ENCODE measurements at regions not wholly inside any gene's neighbourhood (a gene's known extent, or its start where the extent isn't known, plus 50 kb on each side); places are given as distances from the start of the nearest gene placed in this dataset.

GRCh38 chr12:126772171-126772864, 1494.7 kb upstream of the TMEM132C start:
- peak; percentile 17 for DNase-seq (ENCODE audit: low read depth)

DNA sequence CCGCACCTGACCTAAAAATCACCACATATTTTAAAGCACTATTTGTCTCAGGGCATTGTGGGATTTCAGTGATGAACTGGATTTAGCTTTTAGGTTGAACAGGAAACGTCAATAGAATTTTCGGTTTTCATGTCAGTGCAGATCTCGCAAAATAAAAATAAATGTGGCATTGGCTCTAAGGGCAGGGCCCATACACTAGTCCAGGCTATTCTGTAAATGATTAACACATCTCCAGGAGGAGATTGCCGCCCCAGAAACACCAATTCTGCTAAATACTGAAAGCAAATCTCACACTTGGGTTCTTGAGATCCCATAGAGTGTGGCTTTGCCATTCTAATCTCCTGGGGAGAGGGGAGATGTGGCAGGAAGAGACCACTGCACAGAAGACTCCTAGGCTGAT, 1494.0 kb upstream of the TMEM132C start:
- DNase-seq (ENCODE audit: low read depth) = no peak

DNA sequence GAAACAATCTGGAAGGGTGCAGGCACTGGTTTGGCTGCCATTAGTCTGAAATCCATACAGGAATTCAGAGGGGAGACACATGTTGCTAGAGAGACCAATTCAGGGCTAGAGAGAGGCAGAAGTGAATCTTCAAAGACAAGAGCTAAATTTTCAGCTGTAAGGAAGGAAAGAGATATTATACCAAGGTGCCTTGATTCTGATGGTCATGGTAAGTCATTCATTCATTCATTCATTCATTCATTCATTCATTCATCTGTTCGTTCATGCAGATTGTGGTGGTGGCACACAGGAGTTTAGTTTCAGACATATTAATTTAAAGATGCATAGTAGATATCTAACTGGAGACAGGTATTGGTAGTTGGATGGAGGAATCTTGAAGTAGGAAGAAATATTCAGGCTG, 1493.5 kb upstream of the TMEM132C start:
- no peak for DNase-seq (ENCODE audit: low read depth)

GRCh38 chr12:126776026-126776655, 1490.8 kb upstream of the TMEM132C start:
- DNase-seq (ENCODE audit: low read depth) = no peak

DNA sequence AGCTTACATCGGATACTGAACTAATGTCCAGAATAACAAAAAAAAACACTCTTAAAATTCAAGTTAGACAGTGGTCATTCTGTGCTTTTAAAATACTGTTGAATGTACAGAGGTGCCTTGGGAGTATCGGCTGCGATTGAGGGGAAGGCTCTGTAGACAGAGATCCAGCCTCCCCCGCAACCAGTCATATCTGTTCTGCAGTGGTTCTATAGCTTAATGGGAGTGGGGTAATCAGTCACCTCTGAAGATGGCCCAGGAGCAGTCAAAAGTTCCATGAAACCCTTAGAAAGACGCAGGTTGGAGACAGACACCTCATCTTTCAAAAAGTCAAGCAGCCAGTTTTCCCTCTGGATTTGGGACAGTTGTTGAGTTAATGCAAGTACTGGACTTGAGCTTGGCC, 1486.6 kb upstream of the TMEM132C start:
- DNase-seq (ENCODE audit: low read depth) = no peak

DNA sequence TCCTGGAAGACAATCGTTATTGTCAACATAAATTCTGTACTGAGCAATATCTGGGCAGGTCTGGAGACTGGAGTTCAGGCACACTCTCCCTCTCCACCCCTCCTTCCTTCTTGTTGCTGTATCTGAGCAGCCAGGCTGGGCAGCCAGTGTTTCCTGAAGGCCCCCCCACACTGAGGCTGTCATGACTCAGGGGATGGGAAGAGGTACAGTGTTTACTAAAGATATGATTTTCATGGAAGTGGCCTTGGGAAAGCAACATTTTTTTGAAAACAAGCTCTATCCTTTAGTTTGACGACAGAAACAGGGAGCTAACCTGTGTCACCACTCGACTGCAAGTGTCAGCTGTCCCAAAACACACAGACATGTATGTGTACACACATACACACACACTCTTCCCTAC, 1485.4 kb upstream of the TMEM132C start:
- DNase-seq (ENCODE audit: low read depth) = no peak

GRCh38 chr12:126782083-126782482, 1484.9 kb upstream of the TMEM132C start:
- DNase-seq (ENCODE audit: low read depth) = no peak

- no peak for DNase-seq (ENCODE audit: low read depth)
These were observed 1482.5 kb upstream of the TMEM132C start for GRCh38 chr12:126784328-126784921.

DNA sequence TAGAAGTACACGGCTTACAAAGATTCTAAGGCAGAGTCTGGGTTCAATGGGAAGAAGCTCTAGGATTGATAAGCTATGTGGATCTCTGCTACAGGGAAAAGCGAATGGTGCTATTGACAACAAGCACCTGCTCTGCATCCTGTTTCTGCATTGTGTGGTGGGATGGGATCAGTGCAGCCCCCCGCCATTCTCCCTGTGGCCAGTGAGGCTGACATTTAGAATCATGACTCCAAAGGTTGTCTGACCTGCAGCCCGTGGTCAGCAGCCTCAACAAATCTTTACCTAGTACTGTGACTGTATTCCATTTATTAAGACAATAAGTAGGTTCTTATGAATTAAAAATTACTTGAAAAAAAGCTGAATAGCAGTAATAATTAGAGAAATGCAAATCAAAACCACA, 1477.0 kb upstream of the TMEM132C start:
- no peak for DNase-seq (ENCODE audit: low read depth)

DNA sequence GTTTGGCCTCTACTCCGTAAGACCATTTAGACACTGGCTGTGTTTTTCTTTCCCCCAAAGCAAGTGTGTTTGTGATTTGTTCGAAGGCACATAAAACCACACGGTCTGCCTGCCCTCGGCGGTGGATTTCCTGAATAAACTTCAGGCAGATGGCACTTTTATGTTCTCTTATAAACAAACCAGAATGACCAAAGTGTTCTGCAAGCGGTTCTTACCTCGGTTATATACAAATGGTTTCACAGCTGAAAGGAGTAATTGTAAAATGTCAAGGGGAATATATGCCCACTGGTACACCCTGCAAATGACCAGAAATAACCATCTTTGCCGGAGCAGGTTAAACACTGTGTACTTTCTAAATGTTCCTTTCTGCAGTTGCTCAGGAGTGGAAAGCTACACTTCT, 1475.8 kb upstream of the TMEM132C start:
- DNase-seq (ENCODE audit: low read depth) = no peak

DNA sequence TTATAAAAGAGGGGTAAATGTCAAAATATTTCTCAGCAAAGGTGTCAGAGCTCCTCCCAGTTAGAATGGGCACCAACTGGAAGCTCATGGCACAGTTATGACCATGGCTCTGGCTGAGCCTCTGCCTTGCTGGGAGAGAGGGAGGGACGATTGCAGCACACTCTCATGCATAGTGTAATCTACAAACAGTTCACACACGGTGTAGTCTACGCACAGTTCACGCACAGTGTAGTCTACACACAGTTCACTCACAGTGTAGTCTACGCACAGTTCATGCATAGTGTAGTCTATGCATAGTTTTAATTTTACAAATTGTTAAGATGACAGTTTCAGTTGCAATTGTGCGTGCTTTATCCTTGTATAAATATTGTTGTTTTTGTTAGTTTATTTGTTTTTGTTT, 1474.6 kb upstream of the TMEM132C start:
- DNase-seq (ENCODE audit: low read depth) = no peak

- no peak for DNase-seq (ENCODE audit: low read depth)
These were observed 1469.4 kb upstream of the TMEM132C start for GRCh38 chr12:126797525-126797924.

- no peak for DNase-seq (ENCODE audit: low read depth)
These were observed 1468.5 kb upstream of the TMEM132C start for GRCh38 chr12:126798449-126798848.

DNA sequence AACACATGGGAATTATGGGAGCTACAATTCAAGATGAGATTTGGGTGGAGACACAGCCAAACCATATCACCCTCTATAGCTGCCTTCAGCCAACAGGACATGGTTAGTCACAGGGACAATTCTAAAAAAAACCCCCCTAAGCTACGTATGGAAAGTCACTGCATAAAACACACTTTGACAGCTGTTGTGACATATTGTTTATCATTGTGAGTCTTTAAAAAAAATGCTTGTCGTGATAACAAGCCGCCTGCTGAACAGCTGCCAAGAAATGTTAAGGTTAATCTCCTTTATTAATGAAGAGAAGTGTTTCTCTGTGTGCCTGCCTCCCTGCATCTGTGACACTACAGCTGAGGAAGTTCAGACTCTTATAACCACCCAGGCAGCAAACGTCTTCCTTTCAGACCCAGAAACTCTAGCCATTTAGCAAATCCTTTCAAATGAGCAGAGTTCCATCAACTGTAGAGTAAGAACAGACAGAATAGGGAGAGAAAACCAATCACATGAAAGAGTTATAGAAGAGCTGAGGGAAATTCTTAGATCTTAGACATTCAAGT, 1459.6 kb upstream of the TMEM132C start:
- no peak for DNase-seq (ENCODE audit: low read depth)

GRCh38 chr12:126811391-126811790, 1455.6 kb upstream of the TMEM132C start:
- no peak for DNase-seq (ENCODE audit: low read depth)

DNA sequence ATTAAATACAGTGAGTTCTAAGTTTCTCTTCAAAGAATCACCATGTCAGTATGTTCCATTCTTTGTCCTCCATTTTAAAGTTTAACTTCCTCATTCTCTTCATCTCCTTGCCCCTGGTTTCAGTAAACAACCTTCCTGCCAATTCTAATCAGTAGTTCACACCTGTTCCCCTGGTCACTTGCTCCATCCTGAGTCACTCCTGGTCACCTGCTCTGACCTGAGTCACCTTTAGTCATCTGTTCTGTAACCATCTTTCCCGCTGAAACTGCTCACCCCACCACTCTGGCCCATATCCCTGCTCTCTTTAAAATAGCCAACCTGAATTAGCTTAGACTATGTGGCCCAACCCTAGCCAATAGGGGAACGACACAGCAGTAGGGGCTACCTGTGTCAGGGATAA, 1447.4 kb upstream of the TMEM132C start:
- DNase-seq (ENCODE audit: low read depth) = no peak

GRCh38 chr12:126830778-126831680, 1435.9 kb upstream of the TMEM132C start:
- DNase-seq (ENCODE audit: low read depth) = no peak

- DNase-seq (ENCODE audit: low read depth) = no peak
These were observed 1429.3 kb upstream of the TMEM132C start for GRCh38 chr12:126837697-126838096.

DNA sequence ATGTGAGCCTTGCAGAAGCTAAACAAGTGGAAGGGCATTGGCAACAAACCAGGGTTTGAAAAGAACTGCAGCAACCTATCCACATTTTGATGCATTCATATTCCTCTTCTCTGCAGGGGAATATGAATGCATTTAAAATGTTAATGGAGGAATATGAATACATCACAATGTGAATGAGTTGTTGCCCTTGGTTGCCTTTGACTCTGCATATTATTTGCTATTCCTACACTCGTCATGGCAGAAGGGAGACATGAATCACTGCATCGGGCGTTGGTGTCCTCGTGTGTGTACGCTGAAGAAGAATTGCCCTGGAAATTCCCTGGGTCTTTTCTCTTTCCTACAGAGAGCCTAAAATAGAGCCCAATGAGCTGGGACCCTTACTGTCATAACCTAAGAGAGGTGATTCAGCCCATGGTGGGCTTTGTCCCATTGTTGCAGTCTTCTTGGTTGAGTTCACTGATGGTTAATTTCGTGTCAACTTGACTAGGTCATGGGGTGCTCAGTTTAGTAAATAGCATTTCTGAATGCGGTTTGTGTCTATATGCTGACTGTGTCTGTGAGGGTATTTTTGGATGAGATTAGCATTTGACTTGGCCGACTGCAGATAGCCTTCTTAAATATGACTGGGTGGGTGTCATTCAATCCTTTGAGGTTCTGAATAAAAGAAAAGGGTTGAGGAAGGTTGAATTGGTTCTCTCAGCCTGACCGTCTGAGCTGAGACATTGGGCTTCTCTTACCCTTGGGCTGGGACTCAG, 1422.9 kb upstream of the TMEM132C start:
- DNase-seq (ENCODE audit: low read depth) = no peak

- no peak for DNase-seq (ENCODE audit: low read depth)
These were observed 1419.9 kb upstream of the TMEM132C start for GRCh38 chr12:126847005-126847629.

DNA sequence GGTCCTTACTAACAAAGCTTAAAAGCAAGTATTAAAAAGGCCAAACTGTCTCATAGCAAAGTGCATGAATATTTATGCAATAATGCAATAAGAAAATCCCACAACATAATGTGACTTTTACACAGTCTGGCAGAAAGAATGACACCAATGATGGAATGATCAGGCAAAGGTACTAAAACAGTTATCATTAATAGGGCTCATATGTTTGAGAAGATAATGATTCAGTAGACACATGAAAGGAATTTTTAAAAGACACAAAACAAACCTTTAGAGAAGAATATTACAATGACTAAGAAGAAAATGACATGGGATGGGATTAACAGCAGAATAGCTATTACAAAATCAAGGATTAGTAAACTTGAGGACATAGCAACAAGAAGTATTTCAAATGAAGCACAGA, 1411.2 kb upstream of the TMEM132C start:
- DNase-seq (ENCODE audit: low read depth) = no peak

Data from HS-27A (cell line).